A673 (cell line): ENCODE measurements at regions not wholly inside any gene's neighbourhood (a gene's known extent, or its start where the extent isn't known, plus 50 kb on each side); places are given as distances from the start of the nearest gene placed in this dataset.

Source experiments
- BruUV-seq: library from RNA; stranded (reverse); fragments of 400-500 nt; replicated peaks from 2 replicates; lab custom pipeline; 2021; lab: Mats Ljungman, UMichigan
- CTCF ChIA-PET: fragments of 300-600 bp; sonication (Branson Sonifier 250); formaldehyde crosslinking; loops from one replicate; lab custom pipeline; 2022; ENCODE audit warnings: antibody characterized with exemption; lab: Charles Lee
- POLR2A ChIA-PET: fragments of 300-600 bp; sonication (Branson Sonifier 250); formaldehyde crosslinking; loops from one replicate; lab custom pipeline; 2022; ENCODE audit warnings: antibody characterized with exemption; ENCODE audit not compliant: low non-redundant PET; lab: Charles Lee
- DNase-seq: peaks from one replicate; pipeline ENCODE4 v3.0.0-alpha.2; 2015; ENCODE audit warnings: low spot score
- H3K27ac ChIP-seq: fragments of 200-600 bp; sonication (generic); 2 replicates; pipeline ENCODE4 v1.5.1; 2016; ENCODE audit warnings: mixed run types, low read depth, mild to moderate bottlenecking, mixed read lengths, antibody characterized with exemption, low read length; ENCODE audit not compliant: poor library complexity, severe bottlenecking
- H3K27me3 ChIP-seq: fragments of 200-600 bp; sonication (generic); replicated peaks from 2 replicates; pipeline ENCODE4 v1.6.1; 2017; ENCODE audit warnings: mixed run types, low read depth, mild to moderate bottlenecking, mixed read lengths, antibody characterized with exemption, low read length; ENCODE audit not compliant: insufficient read depth, poor library complexity
- H3K36me3 ChIP-seq: fragments of 200-600 bp; sonication (generic); 2 replicates; pipeline ENCODE4 v1.6.1; 2016; ENCODE audit warnings: mixed run types, mild to moderate bottlenecking, mixed read lengths, antibody characterized with exemption, low read length; ENCODE audit not compliant: insufficient read depth, poor library complexity, severe bottlenecking
- H3K4me1 ChIP-seq: fragments of 200-600 bp; sonication (generic); 2 replicates; pipeline ENCODE4 v1.6.1; 2017; ENCODE audit warnings: mixed run types, mild to moderate bottlenecking, mixed read lengths, antibody characterized with exemption, low read length; ENCODE audit not compliant: insufficient read depth, poor library complexity, severe bottlenecking
- H3K4me3 ChIP-seq: fragments of 200-600 bp; sonication (generic); 2 replicates; pipeline ENCODE4 v1.5.1; 2016; ENCODE audit warnings: low read depth, mixed run types, mild to moderate bottlenecking, mixed read lengths, low read length; ENCODE audit not compliant: poor library complexity, severe bottlenecking
- H3K9me3 ChIP-seq: fragments of 200-600 bp; sonication (generic); 2 replicates; pipeline ENCODE4 v1.6.1; 2016; ENCODE audit warnings: mixed run types, low read depth, mild to moderate bottlenecking, mixed read lengths, antibody characterized with exemption, low read length; ENCODE audit not compliant: poor library complexity, severe bottlenecking
- EZH2 ChIP-seq: fragments of 200-600 bp; sonication (generic); IDR thresholded peaks from 2 replicates; pipeline ENCODE4 v1.6.1; 2017; ENCODE audit warnings: borderline replicate concordance, low read depth, mild to moderate bottlenecking, mixed read lengths, antibody characterized with exemption, low read length; ENCODE audit not compliant: poor library complexity, severe bottlenecking
- intact Hi-C: fragments of 100-400 bp; cut with micrococcal nuclease; formaldehyde crosslinking; loops from one replicate; pipeline ENCODE4 v1.10.0; 2022; ENCODE audit not compliant: unreplicated experiment
- TF ChIP-seq, protein P1 (sequence below): fragments of 300-800, 200-600 bp; sonication (generic); conservative IDR thresholded peaks from 2 replicates; pipeline ENCODE4 v1.5.1; 2017; ENCODE audit warnings: low read depth, mild to moderate bottlenecking, antibody characterized with exemption, low read length, moderate library complexity, mixed read lengths

DNA sequence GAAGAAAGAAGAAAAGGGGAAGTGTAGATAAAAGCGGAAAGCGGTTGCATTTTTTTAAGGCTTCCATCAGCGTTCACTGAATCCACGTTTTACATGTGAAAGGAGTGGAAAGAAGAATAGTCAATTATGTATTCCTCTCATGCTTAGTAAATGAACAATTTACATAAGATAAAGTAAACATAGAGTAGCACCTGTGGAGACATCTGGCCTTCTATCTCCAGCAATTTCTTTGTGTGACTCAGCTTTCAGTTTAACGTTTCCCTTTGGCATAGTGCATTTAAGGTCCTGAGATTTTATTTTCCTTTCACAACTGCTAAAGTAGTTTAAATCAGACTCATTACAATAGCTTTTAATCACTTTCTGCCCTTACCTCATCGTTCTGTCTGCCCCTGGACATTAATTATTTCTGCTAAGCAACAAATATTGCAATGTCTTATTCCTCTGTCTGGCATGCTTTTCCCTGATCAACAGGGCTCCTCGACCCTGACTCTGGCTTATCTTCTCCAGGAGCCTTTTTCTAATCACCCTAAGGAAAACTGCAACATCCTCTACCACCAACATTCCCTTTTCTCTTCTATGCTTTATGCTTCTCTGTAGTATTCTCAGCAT is 383.5 kb upstream of the VWC2 start:
- intact Hi-C loops, result no loop called here
- DNase-seq, result no peak
- ChIA-PET CTCF (no interaction called here), POLR2A (no interaction called here)
- Histone ChIP-seq H3K4me3 (no peak overlapping the region), H3K27ac (no peak overlapping the region), H3K4me1 (no peaks in the 10 kb centered on the region), H3K9me3 (peaks cover 18% of the 10 kb centered on the region), H3K27me3 (no peaks in the 10 kb centered on the region), H3K36me3 (no peaks in the 10 kb centered on the region)
- no peak for TF ChIP-seq EZH2
- TF ChIP-seq, protein P1, sequence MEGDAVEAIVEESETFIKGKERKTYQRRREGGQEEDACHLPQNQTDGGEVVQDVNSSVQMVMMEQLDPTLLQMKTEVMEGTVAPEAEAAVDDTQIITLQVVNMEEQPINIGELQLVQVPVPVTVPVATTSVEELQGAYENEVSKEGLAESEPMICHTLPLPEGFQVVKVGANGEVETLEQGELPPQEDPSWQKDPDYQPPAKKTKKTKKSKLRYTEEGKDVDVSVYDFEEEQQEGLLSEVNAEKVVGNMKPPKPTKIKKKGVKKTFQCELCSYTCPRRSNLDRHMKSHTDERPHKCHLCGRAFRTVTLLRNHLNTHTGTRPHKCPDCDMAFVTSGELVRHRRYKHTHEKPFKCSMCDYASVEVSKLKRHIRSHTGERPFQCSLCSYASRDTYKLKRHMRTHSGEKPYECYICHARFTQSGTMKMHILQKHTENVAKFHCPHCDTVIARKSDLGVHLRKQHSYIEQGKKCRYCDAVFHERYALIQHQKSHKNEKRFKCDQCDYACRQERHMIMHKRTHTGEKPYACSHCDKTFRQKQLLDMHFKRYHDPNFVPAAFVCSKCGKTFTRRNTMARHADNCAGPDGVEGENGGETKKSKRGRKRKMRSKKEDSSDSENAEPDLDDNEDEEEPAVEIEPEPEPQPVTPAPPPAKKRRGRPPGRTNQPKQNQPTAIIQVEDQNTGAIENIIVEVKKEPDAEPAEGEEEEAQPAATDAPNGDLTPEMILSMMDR, result no peak
- no TSS peak for BruUV-seq

DNA sequence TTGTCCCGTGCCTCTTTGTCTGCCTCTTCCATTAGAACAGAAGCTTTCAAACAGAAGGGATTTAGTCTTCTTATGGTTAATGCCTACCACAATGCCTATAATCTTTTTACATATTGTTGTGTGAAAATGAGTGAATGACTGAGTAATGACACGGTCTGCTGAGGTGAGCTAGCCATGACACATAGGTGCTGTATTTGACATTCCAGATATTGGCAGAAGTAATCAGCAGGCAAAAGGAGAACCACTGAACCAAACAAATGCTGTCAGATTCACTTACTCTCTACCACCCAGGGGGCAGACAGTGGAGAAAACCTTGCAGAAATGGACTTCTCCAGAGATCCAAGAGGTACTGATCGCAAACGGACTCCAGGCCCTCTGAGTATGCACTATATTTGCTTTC is 377.2 kb upstream of the VWC2 start:
- Histone ChIP-seq H3K4me1 (no peaks in the 10 kb centered on the region), H3K4me3 (no peak overlapping the region), H3K27me3 (no peaks in the 10 kb centered on the region), H3K36me3 (no peaks in the 10 kb centered on the region), H3K9me3 (peaks cover 22% of the 10 kb centered on the region), H3K27ac (no peak overlapping the region)
- TF ChIP-seq, protein P1, result no peak
- TF ChIP-seq EZH2, result no peak
- POLR2A ChIA-PET, result no interaction called here
- DNase-seq, result no peak
- intact Hi-C loops, result no loop called here
- no TSS peak for BruUV-seq
- CTCF ChIA-PET, result no interaction called here

DNA sequence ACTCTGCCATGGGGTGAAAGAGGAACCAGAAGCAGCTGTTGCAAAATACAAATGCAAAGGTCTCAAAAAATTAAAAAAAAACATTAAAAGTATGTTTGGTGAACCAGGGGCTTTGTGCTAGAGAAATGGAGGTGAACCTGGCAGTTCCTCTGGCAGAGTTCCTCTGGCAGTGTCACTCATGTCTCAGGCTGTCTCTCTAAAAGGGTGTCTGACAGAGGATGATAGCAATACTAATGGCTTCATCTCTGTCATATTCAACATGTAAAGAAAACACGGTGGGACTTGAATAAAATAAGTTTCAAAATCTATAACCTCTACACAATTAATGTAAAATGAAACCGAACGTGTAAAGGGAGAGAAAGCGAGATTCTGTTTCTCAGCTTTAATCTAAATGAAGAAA is 375.7 kb upstream of the VWC2 start:
- POLR2A ChIA-PET, result no interaction called here
- Histone ChIP-seq H3K27me3 (no peaks in the 10 kb centered on the region), H3K27ac (no peak overlapping the region), H3K4me3 (no peak overlapping the region), H3K9me3 (peaks cover 13% of the 10 kb centered on the region), H3K36me3 (no peaks in the 10 kb centered on the region), H3K4me1 (no peaks in the 10 kb centered on the region)
- intact Hi-C loops, result no loop called here
- CTCF ChIA-PET, result no interaction called here
- DNase-seq, result no peak
- BruUV-seq, result no TSS peak
- no peak for TF ChIP-seq EZH2
- TF ChIP-seq, protein P1, result no peak
